ENCODE measurements at regions not wholly inside any gene's neighbourhood (a gene's known extent, or its start where the extent isn't known, plus 50 kb on each side); places are given as distances from the start of the nearest gene placed in this dataset.

DNA sequence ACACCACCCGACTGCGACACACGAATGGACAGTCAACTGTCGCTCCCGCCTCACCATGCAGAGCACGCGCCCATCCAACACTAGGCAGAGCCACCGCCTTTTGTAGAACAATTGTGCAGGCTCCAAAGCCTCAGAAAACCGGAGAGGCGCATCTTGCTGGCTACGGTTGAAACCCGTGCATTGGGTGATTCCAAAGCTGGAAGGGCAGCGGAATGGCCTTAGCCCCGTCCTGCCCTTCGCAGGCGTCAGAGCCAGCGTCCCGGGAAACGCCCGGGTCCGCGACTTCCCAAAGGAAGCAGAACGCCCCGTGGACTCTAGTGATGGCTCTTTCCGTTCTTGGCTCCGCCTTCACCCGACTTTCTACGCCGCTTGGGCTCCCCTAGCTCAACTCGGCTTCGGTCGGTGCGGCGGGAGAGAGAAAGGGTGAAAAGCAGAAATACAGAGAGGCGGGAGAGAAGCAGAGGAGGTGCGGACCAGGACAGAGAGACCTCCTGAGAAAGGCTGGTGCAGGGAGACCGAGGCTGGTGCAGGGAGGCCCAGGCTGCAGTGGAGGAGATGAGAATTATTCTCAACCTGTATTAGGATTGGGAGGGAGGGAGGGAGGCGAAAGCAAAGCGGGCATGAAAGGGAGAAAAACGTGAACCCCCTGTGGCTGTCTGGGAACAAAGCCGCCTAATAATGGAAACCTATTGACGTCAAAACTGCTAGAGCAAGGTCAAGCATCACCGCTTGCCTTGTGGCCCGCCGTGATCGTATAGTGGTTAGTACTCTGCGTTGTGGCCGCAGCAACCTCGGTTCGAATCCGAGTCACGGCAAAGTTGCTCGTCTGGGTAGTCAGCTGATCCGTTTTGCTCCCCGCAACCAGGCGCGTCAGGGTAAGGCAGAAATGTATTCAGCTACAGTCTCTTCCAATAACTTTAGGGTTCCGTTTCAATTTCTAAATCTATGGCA, 99.5 kb downstream of the PRKAB2 start:
- TF ChIP-seq SUZ12 (IDR thresholded peaks at IDR 0.05; ENCODE audit: extremely low read depth, insufficient read depth, insufficient read length) (no peak), YY1 (IDR thresholded peaks at IDR 0.05; ENCODE audit: insufficient read depth, insufficient read length) (no peak), ZNF274 (IDR thresholded peaks at IDR 0.05; ENCODE audit: low read depth, low read length) (no peak)
